ENCODE measurements at regions not wholly inside any gene's neighbourhood (a gene's known extent, or its start where the extent isn't known, plus 50 kb on each side); places are given as distances from the start of the nearest gene placed in this dataset.

- no peaks in the 10 kb centered on the region for H3K9me3 Mint-ChIP-seq
- no peaks in the 10 kb centered on the region for H3K4me1 Mint-ChIP-seq (ENCODE audit: low read depth)
- intact Hi-C loops (cut with micrococcal nuclease), result no loop called here
- no peaks in the 10 kb centered on the region for H3K36me3 Mint-ChIP-seq (ENCODE audit: low read depth)
- no peaks in the 10 kb centered on the region for H3K27me3 Mint-ChIP-seq
- H3K4me3 Mint-ChIP-seq, result no peak overlapping the region
- no peak overlapping the region for H3K27ac Mint-ChIP-seq
Measured at GRCh38 chr2:177073611-177074010, 139.0 kb upstream of the HNRNPA3 start.

DNA sequence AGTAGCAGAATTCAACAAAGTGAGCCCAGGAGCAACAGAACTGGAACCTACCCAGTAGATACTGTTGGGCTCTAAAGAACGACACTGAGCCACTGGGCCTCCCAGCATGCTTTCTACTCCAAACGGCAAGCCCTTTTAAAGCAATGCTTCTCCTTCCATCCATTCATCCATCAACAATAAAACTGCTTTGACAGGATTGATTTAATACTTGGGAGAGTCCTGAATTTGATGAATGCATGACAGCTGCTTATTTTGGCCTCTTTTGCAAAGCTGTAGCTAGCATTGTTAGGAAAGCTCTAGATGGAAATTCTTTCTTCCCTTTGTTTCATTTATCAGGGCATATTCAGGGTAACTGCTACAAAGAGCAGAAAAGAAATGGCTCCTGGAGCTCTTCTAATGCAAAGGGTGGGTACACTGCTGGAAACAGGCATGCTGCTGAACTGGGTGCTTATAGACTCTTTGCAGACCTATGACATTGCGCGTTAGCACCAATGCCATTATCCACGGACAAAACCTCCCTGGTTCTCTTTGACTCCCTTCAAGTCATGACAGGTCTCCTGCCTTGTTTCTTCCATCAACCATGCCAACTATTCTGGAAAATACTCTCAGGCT is 138.4 kb upstream of the HNRNPA3 start:
- Mint-ChIP-seq H3K4me1 (ENCODE audit: low read depth) (no peaks in the 10 kb centered on the region), H3K36me3 (ENCODE audit: low read depth) (no peaks in the 10 kb centered on the region), H3K9me3 (no peaks in the 10 kb centered on the region), H3K27me3 (no peaks in the 10 kb centered on the region), H3K27ac (no peak overlapping the region), H3K4me3 (no peak overlapping the region)
- intact Hi-C loops (cut with micrococcal nuclease), result no loop called here

DNA sequence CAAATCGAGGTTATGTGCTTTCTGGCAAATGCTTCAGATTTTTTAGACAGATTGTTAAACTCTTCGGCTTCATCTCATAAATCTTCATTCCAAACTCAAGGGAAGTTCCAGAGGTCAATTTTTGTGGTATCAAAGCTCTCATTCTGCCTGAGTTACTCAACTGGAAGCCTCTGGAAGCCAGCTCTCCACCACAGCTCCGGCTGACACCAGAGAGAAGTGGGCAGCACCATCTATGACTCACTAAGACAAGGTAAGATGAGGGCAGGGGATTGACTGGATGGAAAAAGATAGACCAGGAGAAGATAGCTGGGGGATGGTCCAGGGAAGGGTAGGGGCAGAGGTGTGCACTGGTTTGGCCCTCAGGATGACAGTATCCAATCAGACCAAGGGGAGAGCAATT is 137.3 kb upstream of the HNRNPA3 start:
- H3K27ac Mint-ChIP-seq, result no peak overlapping the region
- H3K27me3 Mint-ChIP-seq, result no peaks in the 10 kb centered on the region
- no peaks in the 10 kb centered on the region for H3K9me3 Mint-ChIP-seq
- H3K4me3 Mint-ChIP-seq, result no peak overlapping the region
- no peaks in the 10 kb centered on the region for H3K4me1 Mint-ChIP-seq (ENCODE audit: low read depth)
- intact Hi-C loops (cut with micrococcal nuclease), result no loop called here
- no peaks in the 10 kb centered on the region for H3K36me3 Mint-ChIP-seq (ENCODE audit: low read depth)

DNA sequence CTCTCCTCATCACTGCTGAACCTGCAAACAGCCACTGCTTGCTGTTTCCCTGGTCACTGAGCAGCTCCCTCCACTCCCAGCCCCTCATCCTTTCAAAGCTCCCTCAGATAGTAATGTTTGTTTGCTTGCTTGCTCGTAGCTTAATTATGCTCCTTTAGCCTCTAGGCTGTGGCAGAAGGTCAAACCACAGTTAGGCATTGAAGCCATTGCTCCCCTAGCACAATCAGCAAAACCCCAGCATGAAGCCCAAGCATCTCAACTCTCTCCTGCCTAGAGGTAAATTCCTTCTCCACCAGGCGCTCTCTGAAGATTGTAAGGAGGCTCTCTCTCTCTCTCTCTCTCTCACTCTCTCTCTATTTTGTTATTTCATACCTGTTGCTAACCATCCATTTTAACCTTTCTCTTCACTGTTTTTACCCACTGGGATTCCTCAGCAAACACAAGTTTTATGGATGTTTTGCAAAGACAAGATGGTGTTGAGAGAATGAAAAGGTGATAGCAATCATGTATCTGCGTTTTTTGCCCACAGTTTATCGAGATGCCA is 135.9 kb upstream of the HNRNPA3 start:
- H3K4me1 Mint-ChIP-seq (ENCODE audit: low read depth), result no peaks in the 10 kb centered on the region
- intact Hi-C loops (cut with micrococcal nuclease), result no loop called here
- no peaks in the 10 kb centered on the region for H3K36me3 Mint-ChIP-seq (ENCODE audit: low read depth)
- no peak overlapping the region for H3K27ac Mint-ChIP-seq
- no peaks in the 10 kb centered on the region for H3K27me3 Mint-ChIP-seq
- H3K9me3 Mint-ChIP-seq, result no peaks in the 10 kb centered on the region
- H3K4me3 Mint-ChIP-seq, result no peak overlapping the region

DNA sequence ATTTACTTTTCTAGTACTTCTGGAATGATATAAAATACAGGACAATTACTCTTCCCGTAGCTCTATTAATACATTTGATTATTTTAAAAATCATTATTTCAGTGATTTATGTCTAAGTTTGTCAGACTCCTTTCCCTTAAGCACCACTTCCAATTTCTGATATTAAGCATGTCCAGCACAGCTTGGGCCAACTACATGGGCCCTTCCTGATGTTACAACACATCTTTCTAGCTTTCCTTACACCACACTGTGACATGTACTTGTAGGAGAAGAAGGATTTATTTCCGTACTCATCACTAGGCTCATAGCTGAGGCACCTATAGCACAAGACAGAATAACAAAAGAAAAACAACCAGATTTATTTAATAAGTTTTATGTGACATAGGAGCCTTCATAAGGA is 134.8 kb upstream of the HNRNPA3 start:
- H3K27ac Mint-ChIP-seq, result no peak overlapping the region
- intact Hi-C loops (cut with micrococcal nuclease), result no loop called here
- no peaks in the 10 kb centered on the region for H3K4me1 Mint-ChIP-seq (ENCODE audit: low read depth)
- H3K4me3 Mint-ChIP-seq, result no peak overlapping the region
- no peaks in the 10 kb centered on the region for H3K9me3 Mint-ChIP-seq
- H3K27me3 Mint-ChIP-seq, result no peaks in the 10 kb centered on the region
- no peaks in the 10 kb centered on the region for H3K36me3 Mint-ChIP-seq (ENCODE audit: low read depth)

- H3K36me3 Mint-ChIP-seq (ENCODE audit: low read depth), result no peaks in the 10 kb centered on the region
- H3K27ac Mint-ChIP-seq, result no peak overlapping the region
- no peaks in the 10 kb centered on the region for H3K9me3 Mint-ChIP-seq
- H3K4me3 Mint-ChIP-seq, result no peak overlapping the region
- intact Hi-C loops (cut with micrococcal nuclease), result no loop called here
- no peaks in the 10 kb centered on the region for H3K4me1 Mint-ChIP-seq (ENCODE audit: low read depth)
- H3K27me3 Mint-ChIP-seq, result no peaks in the 10 kb centered on the region
Measured at GRCh38 chr2:177078416-177078815, 134.2 kb upstream of the HNRNPA3 start.

- intact Hi-C loops (cut with micrococcal nuclease), result no loop called here
- Mint-ChIP-seq H3K4me3 (no peak overlapping the region), H3K27ac (no peak overlapping the region), H3K4me1 (ENCODE audit: low read depth) (peaks cover 2% of the 10 kb centered on the region), H3K36me3 (ENCODE audit: low read depth) (no peaks in the 10 kb centered on the region), H3K27me3 (no peaks in the 10 kb centered on the region), H3K9me3 (no peaks in the 10 kb centered on the region)
Measured at GRCh38 chr2:177078855-177079254, 133.7 kb upstream of the HNRNPA3 start.

- no peaks in the 10 kb centered on the region for H3K36me3 Mint-ChIP-seq (ENCODE audit: low read depth)
- H3K4me3 Mint-ChIP-seq, result no peak overlapping the region
- H3K27ac Mint-ChIP-seq, result no peak overlapping the region
- no peaks in the 10 kb centered on the region for H3K9me3 Mint-ChIP-seq
- H3K4me1 Mint-ChIP-seq (ENCODE audit: low read depth), result peaks cover 11% of the 10 kb centered on the region
- no peaks in the 10 kb centered on the region for H3K27me3 Mint-ChIP-seq
- intact Hi-C loops (cut with micrococcal nuclease), result no loop called here
Measured at GRCh38 chr2:177080746-177081284, 131.8 kb upstream of the HNRNPA3 start.

DNA sequence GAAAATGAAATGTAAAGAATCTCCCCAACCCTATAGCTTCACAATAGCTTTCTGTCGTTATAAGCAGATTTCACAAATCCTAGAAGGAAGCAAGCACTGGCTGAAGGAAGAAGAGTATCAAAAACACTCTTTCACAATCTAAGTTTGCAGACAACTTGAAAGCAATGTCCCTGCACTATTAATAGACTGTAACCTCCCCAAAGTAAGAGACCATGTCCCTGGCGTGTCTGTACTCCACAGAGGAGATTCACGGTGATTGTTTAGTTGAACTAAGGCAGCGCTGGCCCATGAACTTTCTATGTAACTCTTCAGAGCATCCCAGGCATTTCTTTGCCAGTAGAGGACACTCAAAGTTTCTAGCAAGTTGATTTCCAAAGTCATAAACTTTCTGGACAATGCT is 128.0 kb upstream of the HNRNPA3 start:
- Mint-ChIP-seq H3K9me3 (no peaks in the 10 kb centered on the region), H3K4me1 (ENCODE audit: low read depth) (peaks cover 11% of the 10 kb centered on the region), H3K27ac (no peak overlapping the region), H3K27me3 (no peaks in the 10 kb centered on the region), H3K36me3 (ENCODE audit: low read depth) (no peaks in the 10 kb centered on the region), H3K4me3 (no peak overlapping the region)
- intact Hi-C loops (cut with micrococcal nuclease), result no loop called here

DNA sequence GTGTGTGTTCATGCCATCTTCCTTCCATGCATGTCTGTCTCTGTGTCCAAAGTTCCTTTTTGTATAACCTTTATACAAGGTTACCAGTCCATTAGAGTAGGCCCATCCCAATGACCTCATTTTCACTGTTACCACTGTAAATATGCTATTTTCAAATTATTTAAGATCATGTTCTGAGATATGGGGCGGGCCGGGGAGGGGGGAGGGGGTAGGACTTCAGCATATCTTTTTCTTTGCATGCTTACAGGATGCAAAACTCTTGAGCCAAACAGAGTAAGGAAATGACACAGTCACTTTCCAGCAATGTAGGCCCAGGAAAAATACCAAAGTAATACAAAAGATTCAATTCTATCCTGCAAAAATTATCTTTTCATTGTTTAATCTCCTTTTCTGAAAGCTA is 124.1 kb upstream of the HNRNPA3 start:
- H3K4me1 Mint-ChIP-seq (ENCODE audit: low read depth), result peaks cover 11% of the 10 kb centered on the region
- intact Hi-C loops (cut with micrococcal nuclease), result no loop called here
- H3K4me3 Mint-ChIP-seq, result no peak overlapping the region
- H3K9me3 Mint-ChIP-seq, result no peaks in the 10 kb centered on the region
- no peak overlapping the region for H3K27ac Mint-ChIP-seq
- no peaks in the 10 kb centered on the region for H3K27me3 Mint-ChIP-seq
- H3K36me3 Mint-ChIP-seq (ENCODE audit: low read depth), result no peaks in the 10 kb centered on the region

DNA sequence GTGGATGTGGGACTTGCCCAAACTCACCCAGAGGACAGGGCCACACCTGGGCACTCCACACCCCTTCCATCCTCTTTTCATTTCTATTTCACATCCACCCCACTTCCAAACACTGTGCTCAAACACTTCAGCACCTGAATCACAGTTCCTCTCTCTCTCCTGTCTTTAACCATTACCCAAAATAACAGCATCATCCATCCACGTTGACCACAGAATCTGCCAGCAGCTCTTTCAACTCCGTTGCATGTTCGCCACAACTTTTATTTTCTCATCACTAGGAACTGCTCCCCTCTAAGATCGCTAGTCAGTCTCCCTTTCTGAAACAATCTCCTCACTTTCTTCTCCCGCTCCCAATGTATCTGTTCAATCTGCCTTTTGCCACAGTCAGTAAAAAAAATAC is 121.6 kb upstream of the HNRNPA3 start:
- Mint-ChIP-seq H3K27ac (no peak overlapping the region), H3K4me3 (no peak overlapping the region)
- intact Hi-C loops (cut with micrococcal nuclease), result no loop called here

DNA sequence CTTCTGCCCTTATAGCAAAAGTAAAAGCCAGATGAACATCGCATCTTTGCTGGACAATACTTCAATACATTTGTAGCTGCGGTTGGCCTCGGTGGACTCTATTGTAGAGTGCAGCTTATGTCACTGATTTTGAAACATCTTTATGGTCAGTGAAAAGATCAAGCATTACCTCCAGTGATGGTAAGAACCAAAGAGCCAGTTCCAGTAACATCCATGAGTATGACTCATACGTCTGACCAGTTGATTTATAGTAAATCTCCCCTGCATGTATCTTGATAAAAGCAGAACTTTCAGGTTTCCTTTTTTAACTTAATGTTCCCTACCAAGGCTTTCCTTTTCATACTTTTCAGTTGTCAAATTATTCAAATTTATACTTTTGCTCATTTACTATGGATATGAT is 119.2 kb upstream of the HNRNPA3 start:
- Mint-ChIP-seq H3K4me3 (no peak overlapping the region), H3K36me3 (ENCODE audit: low read depth) (no peaks in the 10 kb centered on the region), H3K4me1 (ENCODE audit: low read depth) (no peaks in the 10 kb centered on the region), H3K27ac (no peak overlapping the region), H3K27me3 (no peaks in the 10 kb centered on the region), H3K9me3 (no peaks in the 10 kb centered on the region)
- intact Hi-C loops (cut with micrococcal nuclease), result no loop called here

More for the DNA sequence above, 121.6 kb upstream of the HNRNPA3 start:
- H3K4me1 Mint-ChIP-seq (ENCODE audit: low read depth), result no peaks in the 10 kb centered on the region
- no peaks in the 10 kb centered on the region for H3K36me3 Mint-ChIP-seq (ENCODE audit: low read depth)
- no peaks in the 10 kb centered on the region for H3K9me3 Mint-ChIP-seq
- H3K27me3 Mint-ChIP-seq, result no peaks in the 10 kb centered on the region

DNA sequence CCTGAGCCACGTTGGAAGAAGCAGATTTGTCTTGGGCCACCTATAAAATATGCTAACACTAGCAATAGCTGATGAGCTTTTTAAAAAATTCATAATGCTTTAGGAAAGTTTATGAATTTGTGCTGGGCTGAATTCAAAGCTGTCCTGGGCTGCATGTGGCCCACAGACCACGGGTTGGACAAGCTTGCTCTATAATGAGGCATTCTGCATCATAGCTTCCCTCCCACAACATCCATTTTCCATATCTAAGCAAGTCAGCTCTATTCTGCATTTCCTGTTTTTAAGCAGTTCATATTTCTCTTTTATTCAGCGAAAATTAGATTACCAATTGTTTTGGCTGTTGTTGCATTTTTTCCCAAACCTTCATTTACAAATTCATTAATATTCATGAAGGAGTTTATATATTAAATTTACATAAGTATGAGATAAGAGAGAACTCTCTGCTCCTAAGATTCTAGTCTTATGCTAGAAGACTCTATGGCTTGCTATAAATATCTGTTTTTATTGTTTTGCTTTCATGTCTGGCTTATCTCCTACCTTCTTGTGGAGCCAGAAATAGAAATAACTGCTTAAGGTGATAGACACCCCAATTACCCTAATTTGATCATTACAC is 114.5 kb upstream of the HNRNPA3 start:
- Mint-ChIP-seq H3K9me3 (peaks cover 8% of the 10 kb centered on the region), H3K36me3 (ENCODE audit: low read depth) (no peaks in the 10 kb centered on the region), H3K27me3 (no peaks in the 10 kb centered on the region), H3K4me1 (ENCODE audit: low read depth) (no peaks in the 10 kb centered on the region), H3K4me3 (no peak overlapping the region), H3K27ac (no peak overlapping the region)
- intact Hi-C loops (cut with micrococcal nuclease), result no loop called here

- H3K36me3 Mint-ChIP-seq (ENCODE audit: low read depth), result no peaks in the 10 kb centered on the region
- H3K27me3 Mint-ChIP-seq, result no peaks in the 10 kb centered on the region
- no peaks in the 10 kb centered on the region for H3K4me1 Mint-ChIP-seq (ENCODE audit: low read depth)
- H3K4me3 Mint-ChIP-seq, result no peak overlapping the region
- H3K9me3 Mint-ChIP-seq, result peaks cover 8% of the 10 kb centered on the region
- intact Hi-C loops (cut with micrococcal nuclease), result no loop called here
- no peak overlapping the region for H3K27ac Mint-ChIP-seq
Measured at GRCh38 chr2:177101930-177102329, 110.7 kb upstream of the HNRNPA3 start.

DNA sequence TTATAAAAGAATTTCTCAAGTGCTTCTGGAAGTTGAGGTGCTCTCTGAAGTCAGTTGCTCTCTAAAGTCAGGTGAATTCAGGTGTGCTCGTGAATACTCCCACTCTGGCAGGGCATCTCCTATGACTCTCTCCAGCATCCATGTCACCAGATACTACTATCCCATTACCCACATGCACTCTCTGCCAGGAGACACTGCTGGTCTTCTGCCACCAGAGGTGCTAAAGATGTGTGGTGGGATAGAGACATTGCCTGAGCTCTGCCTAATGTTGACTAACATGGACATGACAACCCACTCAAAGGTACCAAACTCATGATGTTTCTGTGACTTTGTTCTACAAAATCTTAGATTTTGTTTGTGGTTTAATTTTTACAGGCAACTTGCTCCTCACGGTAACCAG is 106.4 kb upstream of the HNRNPA3 start:
- H3K9me3 Mint-ChIP-seq, result peaks cover 8% of the 10 kb centered on the region
- H3K4me1 Mint-ChIP-seq (ENCODE audit: low read depth), result no peaks in the 10 kb centered on the region
- H3K4me3 Mint-ChIP-seq, result no peak overlapping the region
- H3K27ac Mint-ChIP-seq, result no peak overlapping the region
- intact Hi-C loops (cut with micrococcal nuclease), result no loop called here
- no peaks in the 10 kb centered on the region for H3K27me3 Mint-ChIP-seq
- no peaks in the 10 kb centered on the region for H3K36me3 Mint-ChIP-seq (ENCODE audit: low read depth)

All from dendritic cell treated with granulocyte-macrophage colony-stimulating factor and Interleukin-4, amounts not matched to agents 40 ng/mL and 50 ng/mL, for 4 days (primary cell).